Suprapubic skin (tissue), 4 donors: ENCODE measurements at regions not wholly inside any gene's neighbourhood (a gene's known extent, or its start where the extent isn't known, plus 50 kb on each side); places are given as distances from the start of the nearest gene placed in this dataset.
A peak's percentile ranks its signal among the peaks of the same experiment; 100 is the strongest.

Experiments
- DNase-seq, 2 donors: peaks; one replicate each; pipeline ENCODE4 v3.0.0-alpha.2; 2019; ENCODE audit warnings: low spot score in 2 of 2
- H3K27ac ChIP-seq: fragments of 200-600 bp; sonication (generic); one replicate; pipeline ENCODE4 v1.5.1; 2019
- H3K27me3 ChIP-seq: fragments of 200-600 bp; sonication (generic); one replicate; pipeline ENCODE4 v1.5.1; 2019
- H3K36me3 ChIP-seq: fragments of 200-600 bp; sonication (generic); one replicate; pipeline ENCODE4 v1.5.1; 2019
- H3K4me1 ChIP-seq: fragments of 200-600 bp; sonication (generic); one replicate; pipeline ENCODE4 v1.5.1; 2019
- H3K4me3 ChIP-seq: fragments of 200-600 bp; sonication (generic); one replicate; pipeline ENCODE4 v1.5.1; 2019; ENCODE audit warnings: mild to moderate bottlenecking
- H3K9me3 ChIP-seq: fragments of 200-600 bp; sonication (generic); one replicate; pipeline ENCODE4 v1.5.1; 2019
- EP300 ChIP-seq: sonication (generic); formaldehyde crosslinking; IDR thresholded peaks from one replicate; pipeline ENCODE4 v1.6.1; 2017; ENCODE audit warnings: antibody characterized with exemption
- POLR2A ChIP-seq, 2 donors: fragments of 450-650 bp; IDR thresholded peaks; one replicate each; pipeline ENCODE4 v1.6.1; 2017; ENCODE audit warnings: antibody characterized with exemption in 2 of 2, mild to moderate bottlenecking in 2 of 2, moderate library complexity in 2 of 2
- POLR2AphosphoS5 ChIP-seq, 3 donors: sonication (generic); formaldehyde crosslinking; IDR thresholded peaks; one replicate each; pipeline ENCODE4 v1.6.1; 2017; ENCODE audit warnings: antibody characterized with exemption in 3 of 3
- WGBS: methylation state at CpG from one replicate; pipeline ENCODE4 v1.1.5; 2018; 5-methylcytosine and 5-hydroxymethylcytosine counted together
- TF ChIP-seq, protein P1 (sequence below), 2 donors: fragments of 200-600 bp in 1 of 2; fragments of 450-650 bp in 1 of 2; sonication (generic) in 1 of 2; IDR thresholded peaks; one replicate each; pipeline ENCODE4 v1.5.1; 2016 to 2019; ENCODE audit warnings: antibody characterized with exemption in 2 of 2, mild to moderate bottlenecking in 1 of 2, moderate library complexity in 1 of 2

DNA sequence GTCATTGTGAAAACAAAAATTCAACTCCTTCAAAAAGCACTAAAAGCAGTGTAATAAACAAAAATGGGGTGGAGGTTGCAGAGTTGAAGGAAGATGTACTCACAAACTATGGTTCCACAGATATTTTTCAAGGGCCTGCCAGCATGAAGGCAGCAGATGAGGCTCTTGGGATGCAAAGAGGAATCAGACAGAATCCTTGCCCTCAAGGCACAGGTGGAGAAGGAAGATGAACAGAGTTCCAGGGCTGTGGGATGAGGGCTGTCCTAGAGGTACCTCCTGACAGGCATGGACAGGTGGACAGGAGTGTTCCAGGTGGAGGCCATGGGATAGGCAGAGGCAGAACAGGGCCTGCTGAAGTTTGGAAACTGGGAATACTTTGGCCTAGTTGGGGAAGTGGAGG, 140.5 kb upstream of the ANKH start:
- Histone ChIP-seq H3K27me3 (no peaks in the 10 kb centered on the region), H3K4me3 (no peak overlapping the region), H3K9me3 (no peaks in the 10 kb centered on the region), H3K27ac (no peak overlapping the region), H3K4me1 (peaks cover 27% of the 10 kb centered on the region), H3K36me3 (no peaks in the 10 kb centered on the region)
- no peak for DNase-seq
- TF ChIP-seq, protein P1, sequence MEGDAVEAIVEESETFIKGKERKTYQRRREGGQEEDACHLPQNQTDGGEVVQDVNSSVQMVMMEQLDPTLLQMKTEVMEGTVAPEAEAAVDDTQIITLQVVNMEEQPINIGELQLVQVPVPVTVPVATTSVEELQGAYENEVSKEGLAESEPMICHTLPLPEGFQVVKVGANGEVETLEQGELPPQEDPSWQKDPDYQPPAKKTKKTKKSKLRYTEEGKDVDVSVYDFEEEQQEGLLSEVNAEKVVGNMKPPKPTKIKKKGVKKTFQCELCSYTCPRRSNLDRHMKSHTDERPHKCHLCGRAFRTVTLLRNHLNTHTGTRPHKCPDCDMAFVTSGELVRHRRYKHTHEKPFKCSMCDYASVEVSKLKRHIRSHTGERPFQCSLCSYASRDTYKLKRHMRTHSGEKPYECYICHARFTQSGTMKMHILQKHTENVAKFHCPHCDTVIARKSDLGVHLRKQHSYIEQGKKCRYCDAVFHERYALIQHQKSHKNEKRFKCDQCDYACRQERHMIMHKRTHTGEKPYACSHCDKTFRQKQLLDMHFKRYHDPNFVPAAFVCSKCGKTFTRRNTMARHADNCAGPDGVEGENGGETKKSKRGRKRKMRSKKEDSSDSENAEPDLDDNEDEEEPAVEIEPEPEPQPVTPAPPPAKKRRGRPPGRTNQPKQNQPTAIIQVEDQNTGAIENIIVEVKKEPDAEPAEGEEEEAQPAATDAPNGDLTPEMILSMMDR (IDR thresholded peaks at IDR 0.05), result no peak
- TF ChIP-seq POLR2AphosphoS5 (IDR thresholded peaks at IDR 0.05) (no peak), EP300 (no peak), POLR2A (IDR thresholded peaks at IDR 0.05) (no peak)

DNA sequence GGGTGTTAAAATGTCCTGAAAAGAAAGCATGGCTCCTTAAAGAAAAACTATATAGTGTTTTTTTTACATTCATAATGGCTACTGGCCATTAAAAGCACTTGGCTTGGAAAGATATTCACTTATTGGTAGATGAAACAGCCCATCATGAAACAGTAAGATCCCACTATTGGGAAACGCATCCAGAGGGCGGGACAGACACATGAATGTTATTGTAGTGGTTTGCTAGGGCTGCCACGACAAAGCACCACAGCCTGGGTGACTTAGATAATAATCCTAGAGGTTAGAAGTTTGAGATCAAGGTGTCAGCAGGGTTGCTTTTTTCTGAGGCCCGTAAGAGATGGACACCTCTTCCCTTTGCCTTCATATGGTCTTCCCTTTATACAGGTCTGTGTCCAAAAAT, 139.4 kb upstream of the ANKH start:
- Histone ChIP-seq H3K36me3 (no peaks in the 10 kb centered on the region), H3K4me1 (peaks cover 27% of the 10 kb centered on the region), H3K27me3 (no peaks in the 10 kb centered on the region), H3K9me3 (no peaks in the 10 kb centered on the region), H3K4me3 (no peak overlapping the region), H3K27ac (no peak overlapping the region)
- TF ChIP-seq POLR2A (IDR thresholded peaks at IDR 0.05), result no peak
- TF ChIP-seq, protein P1 (IDR thresholded peaks at IDR 0.05), result no peak
- no peak for TF ChIP-seq EP300
- no peak for TF ChIP-seq POLR2AphosphoS5 (IDR thresholded peaks at IDR 0.05)
- no peak for DNase-seq
- WGBS, result 75% methylated on average over 4 of the region's 4 CpGs

DNA sequence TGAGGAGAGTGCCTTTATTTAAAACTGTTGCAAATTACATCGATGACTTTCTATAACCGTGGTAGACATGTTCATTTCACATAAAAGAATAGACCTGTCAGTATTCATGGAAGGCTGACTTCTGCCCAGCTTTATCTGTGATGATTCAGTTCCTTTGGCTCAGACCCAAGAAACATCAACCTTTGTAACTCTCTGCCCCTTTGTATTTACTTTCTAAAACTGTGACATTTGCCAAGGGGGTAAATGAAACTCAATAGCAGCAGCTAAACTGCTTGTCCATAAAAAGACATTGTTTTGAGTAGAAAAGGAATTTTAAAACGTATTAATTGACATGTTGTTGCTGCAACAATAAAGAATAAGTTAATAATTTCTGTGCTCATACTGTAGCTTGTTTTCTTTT, 137.8 kb upstream of the ANKH start:
- Histone ChIP-seq H3K36me3 (no peaks in the 10 kb centered on the region), H3K9me3 (no peaks in the 10 kb centered on the region), H3K4me1 (peaks cover 27% of the 10 kb centered on the region), H3K4me3 (no peak overlapping the region), H3K27ac (no peak overlapping the region), H3K27me3 (no peaks in the 10 kb centered on the region)
- DNase-seq, result no peak
- TF ChIP-seq POLR2A (IDR thresholded peaks at IDR 0.05), result no peak
- TF ChIP-seq EP300, result no peak
- no peak for TF ChIP-seq POLR2AphosphoS5 (IDR thresholded peaks at IDR 0.05)
- TF ChIP-seq, protein P1 (IDR thresholded peaks at IDR 0.05), result no peak
- 32% methylated on average over 3 of the region's 3 CpGs for WGBS

DNA sequence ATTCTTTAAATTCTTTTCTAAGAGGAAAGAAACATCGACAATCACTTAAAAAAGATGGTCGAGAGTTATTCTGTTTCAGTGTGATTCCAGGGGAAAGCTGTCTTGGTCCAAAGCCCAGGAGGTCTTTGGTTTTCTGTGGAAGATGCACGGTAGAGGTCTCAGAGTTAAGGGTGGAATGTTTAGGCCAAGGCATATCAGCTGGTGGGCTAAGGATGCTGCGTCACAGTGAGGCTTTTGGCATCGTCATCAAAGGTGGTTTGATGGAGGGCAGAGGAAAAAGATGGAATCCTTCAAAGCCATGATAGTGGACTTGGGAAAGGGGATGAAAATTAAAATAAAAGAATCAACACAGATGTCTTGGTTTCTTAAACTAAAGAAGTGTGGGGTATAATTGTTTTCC, 137.3 kb upstream of the ANKH start:
- Histone ChIP-seq H3K4me1 (peaks cover 29% of the 10 kb centered on the region), H3K4me3 (no peak overlapping the region), H3K36me3 (no peaks in the 10 kb centered on the region), H3K27me3 (no peaks in the 10 kb centered on the region), H3K27ac (peak overlapping the region; percentile 70), H3K9me3 (no peaks in the 10 kb centered on the region)
- no peak for DNase-seq
- TF ChIP-seq POLR2A (IDR thresholded peaks at IDR 0.05) (no peak), POLR2AphosphoS5 (IDR thresholded peaks at IDR 0.05) (no peak), EP300 (no peak)
- TF ChIP-seq, protein P1 (IDR thresholded peaks at IDR 0.05), result no peak
- 63% methylated on average over 5 of the region's 5 CpGs for WGBS

DNA sequence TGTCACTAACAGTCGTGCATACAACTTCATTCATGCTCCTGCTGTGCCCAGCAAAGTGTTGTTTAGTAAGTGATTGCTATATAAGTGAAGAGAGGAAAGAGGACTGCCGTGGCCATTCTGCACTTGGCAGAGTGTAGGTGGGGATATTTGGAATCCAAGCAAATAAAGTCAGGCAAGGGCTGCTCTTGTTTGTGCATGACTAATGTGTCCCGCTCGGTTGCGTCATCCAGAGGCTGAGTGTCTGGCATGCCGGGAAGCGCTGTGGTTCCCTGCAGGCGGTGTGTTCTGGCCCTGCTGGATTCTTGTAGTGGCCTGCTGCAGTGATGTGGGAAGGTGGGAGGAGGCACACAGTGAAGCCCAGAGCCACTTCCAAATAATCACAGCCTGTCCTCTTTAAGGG, 136.9 kb upstream of the ANKH start:
- Histone ChIP-seq H3K27me3 (no peaks in the 10 kb centered on the region), H3K36me3 (no peaks in the 10 kb centered on the region), H3K4me3 (no peak overlapping the region), H3K27ac (peak overlapping the region; percentile 70), H3K4me1 (peaks cover 33% of the 10 kb centered on the region), H3K9me3 (no peaks in the 10 kb centered on the region)
- DNase-seq, result peak; percentile 95 to 96
- TF ChIP-seq POLR2A (IDR thresholded peaks at IDR 0.05) (no peak), EP300 (no peak), POLR2AphosphoS5 (IDR thresholded peaks at IDR 0.05) (peak in 1 of 3 donors; percentile 84)
- TF ChIP-seq, protein P1 (IDR thresholded peaks at IDR 0.05), result no peak
- 15% methylated on average over 8 of the region's 8 CpGs for WGBS
